WTC11 (cell line): ENCODE measurements at regions not wholly inside any gene's neighbourhood (a gene's known extent, or its start where the extent isn't known, plus 50 kb on each side); places are given as distances from the start of the nearest gene placed in this dataset.

Experiments
- ATAC-seq: fragments of 200-7000 bp; cut with Tn5 transposase; 2 replicates; pipeline ENCODE4 v1.10.0; 2021; ENCODE audit warnings: mild to moderate bottlenecking, moderate library complexity
- CTCF ChIA-PET: fragments of 300-600 bp; sonication (Branson Sonifier 250); formaldehyde crosslinking; loops from one replicate; lab custom pipeline; 2021; ENCODE audit warnings: antibody characterized with exemption; lab: Charles Lee
- POLR2A ChIA-PET: fragments of 350-600 bp; sonication (Branson Sonifier 250); formaldehyde crosslinking; loops from one replicate; lab custom pipeline; 2021; ENCODE audit warnings: antibody characterized with exemption; lab: Charles Lee
- DNase-seq: peaks from one replicate; pipeline ENCODE4 v3.0.0; 2021; ENCODE audit warnings: low spot score
- H3K27ac Mint-ChIP-seq: 2 replicates; pipeline ENCODE4 v1.8.0; 2021; ENCODE audit warnings: mixed read lengths
- H3K27me3 Mint-ChIP-seq: 2 replicates; pipeline ENCODE4 v1.8.0; 2021; ENCODE audit warnings: low read depth, mild to moderate bottlenecking, moderate library complexity, mixed read lengths
- H3K36me3 Mint-ChIP-seq: 2 replicates; pipeline ENCODE4 v1.8.0; 2021; ENCODE audit warnings: mixed read lengths
- H3K4me1 Mint-ChIP-seq: 2 replicates; pipeline ENCODE4 v1.8.0; 2022; ENCODE audit warnings: mixed read lengths
- H3K4me3 Mint-ChIP-seq: 2 replicates; pipeline ENCODE4 v1.8.0; 2021; ENCODE audit warnings: mild to moderate bottlenecking, moderate library complexity, mixed read lengths
- H3K9me3 Mint-ChIP-seq: 2 replicates; pipeline ENCODE4 v1.8.0; 2021; ENCODE audit warnings: mixed read lengths
- ELF4 ChIP-seq: sonication (generic); formaldehyde crosslinking; IDR thresholded peaks from 2 replicates; pipeline ENCODE4 v1.8.1; 2022; ENCODE audit warnings: low read depth, mild to moderate bottlenecking, moderate library complexity, missing genetic modification reagents
- FOXJ3 ChIP-seq: sonication (generic); formaldehyde crosslinking; IDR thresholded peaks from 2 replicates; pipeline ENCODE4 v1.9.0; 2021; ENCODE audit warnings: missing genetic modification reagents, mild to moderate bottlenecking, borderline replicate concordance
- FOXK1 ChIP-seq: sonication (generic); formaldehyde crosslinking; IDR thresholded peaks from 2 replicates; pipeline ENCODE4 v1.8.0; 2022; ENCODE audit warnings: mild to moderate bottlenecking, moderate library complexity, missing genetic modification reagents
- PRDM15 ChIP-seq: sonication (generic); formaldehyde crosslinking; IDR thresholded peaks from 2 replicates; pipeline ENCODE4 v1.8.0; 2022; ENCODE audit warnings: missing genetic modification reagents
- PREB ChIP-seq: sonication (generic); formaldehyde crosslinking; IDR thresholded peaks from 2 replicates; pipeline ENCODE4 v1.8.1; 2022; ENCODE audit warnings: mild to moderate bottlenecking, missing genetic modification reagents, moderate library complexity, borderline replicate concordance
- RELA ChIP-seq: sonication (generic); formaldehyde crosslinking; IDR thresholded peaks from 2 replicates; pipeline ENCODE4 v1.8.1; 2022; ENCODE audit warnings: missing genetic modification reagents, mild to moderate bottlenecking, borderline replicate concordance
- SMAD4 ChIP-seq: sonication (generic); formaldehyde crosslinking; IDR thresholded peaks from 2 replicates; pipeline ENCODE4 v1.8.0; 2022; ENCODE audit warnings: mild to moderate bottlenecking, missing genetic modification reagents
- ZBTB43 ChIP-seq: sonication (generic); formaldehyde crosslinking; IDR thresholded peaks from 2 replicates; pipeline ENCODE4 v1.8.1; 2023; ENCODE audit warnings: mild to moderate bottlenecking, missing genetic modification reagents
- ZNF317 ChIP-seq: sonication (generic); formaldehyde crosslinking; IDR thresholded peaks from 2 replicates; pipeline ENCODE4 v1.8.1; 2023; ENCODE audit warnings: low read depth, mild to moderate bottlenecking, moderate library complexity, missing genetic modification reagents, borderline replicate concordance
- ZNF396 ChIP-seq: fragments of 250-450 bp; sonication (Bioruptor Pico); IDR thresholded peaks from 2 replicates; pipeline ENCODE4 v1.8.0; 2021; ENCODE audit warnings: mild to moderate bottlenecking, moderate library complexity, borderline replicate concordance
- ZNF425 ChIP-seq: fragments of 250-450 bp; sonication (Bioruptor Pico); conservative IDR thresholded peaks from 2 replicates; pipeline ENCODE4 v1.9.0; 2021; ENCODE audit warnings: mild to moderate bottlenecking
- ZNF671 ChIP-seq: fragments of 250-450 bp; sonication (Bioruptor Pico); IDR thresholded peaks from 2 replicates; pipeline ENCODE4 v1.8.0; 2021; ENCODE audit warnings: mild to moderate bottlenecking
- ZSCAN18 ChIP-seq: fragments of 250-450 bp; sonication (Bioruptor Pico); IDR thresholded peaks from 2 replicates; pipeline ENCODE4 v2.1.2; 2022; ENCODE audit warnings: mild to moderate bottlenecking, moderate library complexity
- TF ChIP-seq, protein P1 (sequence below): sonication (generic); formaldehyde crosslinking; IDR thresholded peaks from 2 replicates; pipeline ENCODE4 v1.8.1; 2023; ENCODE audit warnings: mild to moderate bottlenecking, moderate library complexity, missing genetic modification reagents
- TF ChIP-seq, protein P2 (sequence below): sonication (generic); formaldehyde crosslinking; IDR thresholded peaks from 2 replicates; pipeline ENCODE4 v1.8.0; 2023; ENCODE audit warnings: missing genetic modification reagents
- TF ChIP-seq, protein P3 (sequence below): fragments of 200-600 bp; IDR thresholded peaks from 2 replicates; pipeline ENCODE4 v1.8.0; 2022; ENCODE audit warnings: antibody characterized with exemption

DNA sequence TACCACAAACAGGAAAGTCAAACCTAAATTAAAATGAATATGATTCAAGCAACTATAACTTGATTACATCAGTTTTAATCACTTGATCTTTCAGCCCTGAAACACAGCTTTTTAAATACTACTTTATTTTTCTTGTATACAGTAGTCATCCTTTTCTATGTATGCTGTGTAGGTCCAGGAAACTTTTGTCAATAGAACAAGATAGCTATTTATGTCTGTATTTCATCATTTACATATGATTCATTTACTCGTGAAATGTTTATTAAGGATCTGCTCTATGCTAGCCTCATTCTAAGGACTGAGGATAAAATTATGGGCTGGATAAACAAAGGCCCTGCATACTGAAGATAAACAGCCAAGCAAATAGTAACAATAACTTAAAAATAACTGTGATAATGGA is 930.2 kb downstream of the TFAP2A start (continued):
- TF ChIP-seq PRDM15 (CRISPR knock-in tag): no peak
- TF ChIP-seq, protein P1, sequence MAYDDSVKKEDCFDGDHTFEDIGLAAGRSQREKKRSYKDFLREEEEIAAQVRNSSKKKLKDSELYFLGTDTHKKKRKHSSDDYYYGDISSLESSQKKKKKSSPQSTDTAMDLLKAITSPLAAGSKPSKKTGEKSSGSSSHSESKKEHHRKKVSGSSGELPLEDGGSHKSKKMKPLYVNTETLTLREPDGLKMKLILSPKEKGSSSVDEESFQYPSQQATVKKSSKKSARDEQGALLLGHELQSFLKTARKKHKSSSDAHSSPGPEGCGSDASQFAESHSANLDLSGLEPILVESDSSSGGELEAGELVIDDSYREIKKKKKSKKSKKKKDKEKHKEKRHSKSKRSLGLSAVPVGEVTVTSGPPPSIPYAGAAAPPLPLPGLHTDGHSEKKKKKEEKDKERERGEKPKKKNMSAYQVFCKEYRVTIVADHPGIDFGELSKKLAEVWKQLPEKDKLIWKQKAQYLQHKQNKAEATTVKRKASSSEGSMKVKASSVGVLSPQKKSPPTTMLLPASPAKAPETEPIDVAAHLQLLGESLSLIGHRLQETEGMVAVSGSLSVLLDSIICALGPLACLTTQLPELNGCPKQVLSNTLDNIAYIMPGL (CRISPR knock-in tag): no peak
- TF ChIP-seq ZNF671 (CRISPR knock-in tag): no peak

DNA sequence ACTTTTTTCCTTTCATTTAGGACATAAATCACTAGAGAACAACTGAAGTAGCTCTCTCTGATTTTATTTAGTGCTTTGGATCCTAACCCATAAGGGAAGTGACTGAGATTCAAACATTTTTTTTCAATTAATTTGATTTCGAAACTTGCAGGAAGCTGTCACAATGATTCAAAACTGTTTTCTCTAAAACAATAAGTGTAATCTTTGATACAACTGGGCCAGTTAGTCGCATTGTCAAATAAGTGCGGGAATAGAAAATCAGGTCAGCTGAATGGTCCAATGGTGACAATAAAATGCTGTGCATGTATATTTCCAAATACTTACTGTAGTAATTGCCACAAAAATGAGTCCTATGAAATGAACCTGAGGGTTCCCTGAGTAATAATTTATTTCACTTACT is 930.8 kb downstream of the TFAP2A start:
- Mint-ChIP-seq H3K36me3 (no peaks in the 10 kb centered on the region), H3K9me3 (0 out of 2 replicates have a peak, but pooled peaks cover 4% of the 10 kb centered on the region), H3K27ac (no peak overlapping the region), H3K4me3 (no peak overlapping the region), H3K27me3 (peaks cover 54% of the 10 kb centered on the region), H3K4me1 (peaks cover 31% of the 10 kb centered on the region)
- ChIA-PET CTCF (no interaction called here), POLR2A (no interaction called here)
- TF ChIP-seq ZNF396 (CRISPR knock-in tag): no peak
- TF ChIP-seq, protein P2, sequence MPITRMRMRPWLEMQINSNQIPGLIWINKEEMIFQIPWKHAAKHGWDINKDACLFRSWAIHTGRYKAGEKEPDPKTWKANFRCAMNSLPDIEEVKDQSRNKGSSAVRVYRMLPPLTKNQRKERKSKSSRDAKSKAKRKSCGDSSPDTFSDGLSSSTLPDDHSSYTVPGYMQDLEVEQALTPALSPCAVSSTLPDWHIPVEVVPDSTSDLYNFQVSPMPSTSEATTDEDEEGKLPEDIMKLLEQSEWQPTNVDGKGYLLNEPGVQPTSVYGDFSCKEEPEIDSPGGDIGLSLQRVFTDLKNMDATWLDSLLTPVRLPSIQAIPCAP (CRISPR knock-in tag): no peak
- no peak for TF ChIP-seq FOXK1
- TF ChIP-seq ZNF317 (CRISPR knock-in tag): no peak
- TF ChIP-seq ZSCAN18 (CRISPR knock-in tag): no peak
- no peak for DNase-seq
- ATAC-seq: no peak

- ChIA-PET POLR2A (no interaction called here), CTCF (interaction anchor here (1.3 kb wide), 1 partner anchor 26 kb away, joined by 4 read pairs; no protein-coding TSS in a partner anchor)
- peak; percentile 64 for ATAC-seq
- Mint-ChIP-seq H3K36me3 (no peaks in the 10 kb centered on the region), H3K27me3 (peaks cover 59% of the 10 kb centered on the region), H3K27ac (peak overlapping the region; percentile 39), H3K4me1 (peaks cover 31% of the 10 kb centered on the region), H3K4me3 (no peak overlapping the region), H3K9me3 (peaks cover 9% of the 10 kb centered on the region; the same call in 1 of the 2 replicates)
- no peak for DNase-seq
- TF ChIP-seq FOXJ3: no peak
- no peak for TF ChIP-seq PREB
- TF ChIP-seq, protein P3, sequence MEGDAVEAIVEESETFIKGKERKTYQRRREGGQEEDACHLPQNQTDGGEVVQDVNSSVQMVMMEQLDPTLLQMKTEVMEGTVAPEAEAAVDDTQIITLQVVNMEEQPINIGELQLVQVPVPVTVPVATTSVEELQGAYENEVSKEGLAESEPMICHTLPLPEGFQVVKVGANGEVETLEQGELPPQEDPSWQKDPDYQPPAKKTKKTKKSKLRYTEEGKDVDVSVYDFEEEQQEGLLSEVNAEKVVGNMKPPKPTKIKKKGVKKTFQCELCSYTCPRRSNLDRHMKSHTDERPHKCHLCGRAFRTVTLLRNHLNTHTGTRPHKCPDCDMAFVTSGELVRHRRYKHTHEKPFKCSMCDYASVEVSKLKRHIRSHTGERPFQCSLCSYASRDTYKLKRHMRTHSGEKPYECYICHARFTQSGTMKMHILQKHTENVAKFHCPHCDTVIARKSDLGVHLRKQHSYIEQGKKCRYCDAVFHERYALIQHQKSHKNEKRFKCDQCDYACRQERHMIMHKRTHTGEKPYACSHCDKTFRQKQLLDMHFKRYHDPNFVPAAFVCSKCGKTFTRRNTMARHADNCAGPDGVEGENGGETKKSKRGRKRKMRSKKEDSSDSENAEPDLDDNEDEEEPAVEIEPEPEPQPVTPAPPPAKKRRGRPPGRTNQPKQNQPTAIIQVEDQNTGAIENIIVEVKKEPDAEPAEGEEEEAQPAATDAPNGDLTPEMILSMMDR: no peak
- TF ChIP-seq ZNF425 (CRISPR knock-in tag): no peak
- no peak for TF ChIP-seq SMAD4 (CRISPR knock-in tag)
- no peak for TF ChIP-seq RELA
- no peak for TF ChIP-seq ELF4 (CRISPR knock-in tag)
- no peak for TF ChIP-seq ZBTB43 (CRISPR knock-in tag)
These were observed 932.7 kb downstream of the TFAP2A start for GRCh38 chr6:9482030-9482738.
